Bronchial epithelial cell (primary cell): ENCODE measurements at regions not wholly inside any gene's neighbourhood (a gene's known extent, or its start where the extent isn't known, plus 50 kb on each side); places are given as distances from the start of the nearest gene placed in this dataset.

Experiments
- DNase-seq: peaks from one replicate; pipeline ENCODE4 v3.0.0-alpha.2; 2010; ENCODE audit warnings: low read depth
- FAIRE-seq: peaks from 2 replicates; lab custom pipeline; 2011; peaks lifted over from hg19 to GRCh38; lab: Jason Lieb, UNC
- H3K27me3 ChIP-seq: 2 replicates; pipeline ENCODE4 v1.5.1; 2011; ENCODE audit warnings: low read length; ENCODE audit not compliant: control insufficient read depth, insufficient read depth
- H3K36me3 ChIP-seq: 2 replicates; pipeline ENCODE4 v1.5.1; 2011; ENCODE audit warnings: low read length; ENCODE audit not compliant: control insufficient read depth, insufficient read depth
- H3K4me3 ChIP-seq: 2 replicates; pipeline ENCODE4 v1.5.1; 2011; ENCODE audit warnings: mild to moderate bottlenecking, low read depth, low read length, control low read depth
- CTCF ChIP-seq: IDR thresholded peaks from 2 replicates; pipeline ENCODE4 v1.5.1; 2011; ENCODE audit warnings: mild to moderate bottlenecking, moderate library complexity, low read length, control low read depth, inconsistent platforms; ENCODE audit not compliant: insufficient read depth, severe bottlenecking

- TF ChIP-seq CTCF = no peak
- DNase-seq (no peak), FAIRE-seq (no peak)
- Histone ChIP-seq H3K36me3 (no peaks in the 10 kb centered on the region), H3K4me3 (no peak overlapping the region), H3K27me3 (no peaks in the 10 kb centered on the region)
These were observed 56.4 kb upstream of the RTL6 start for GRCh38 chr22:44554411-44554810.

GRCh38 chr22:44550711-44551491 lies 52.9 kb upstream of the RTL6 start:
- no peak for DNase-seq
- FAIRE-seq = no peak
- H3K4me3 ChIP-seq = no peak overlapping the region

GRCh38 chr22:44549701-44550100 lies 51.7 kb upstream of the RTL6 start:
- Histone ChIP-seq H3K36me3 (no peaks in the 10 kb centered on the region), H3K4me3 (no peak overlapping the region), H3K27me3 (peaks cover 1% of the 10 kb centered on the region)
- FAIRE-seq (no peak), DNase-seq (no peak)
- no peak for TF ChIP-seq CTCF

More at GRCh38 chr22:44550711-44551491, 52.9 kb upstream of the RTL6 start:
- no peaks in the 10 kb centered on the region for H3K36me3 ChIP-seq
- no peaks in the 10 kb centered on the region for H3K27me3 ChIP-seq
- no peak for TF ChIP-seq CTCF

GRCh38 chr22:44548981-44549380 lies 50.9 kb upstream of the RTL6 start:
- no peak for TF ChIP-seq CTCF
- FAIRE-seq (no peak), DNase-seq (no peak)
- Histone ChIP-seq H3K27me3 (peaks cover 1% of the 10 kb centered on the region), H3K4me3 (no peak overlapping the region), H3K36me3 (no peaks in the 10 kb centered on the region)
